HEK293 (cell line): ENCODE measurements at regions not wholly inside any gene's neighbourhood (a gene's known extent, or its start where the extent isn't known, plus 50 kb on each side); places are given as distances from the start of the nearest gene placed in this dataset.

Experiments used
- CTCF ChIA-PET: fragments of 350-600 bp; formaldehyde crosslinking; extraction: SDS; loops from one replicate; lab custom pipeline; 2021; ENCODE audit warnings: antibody characterized with exemption; lab: Yijun Ruan, JAX
- POLR2A ChIA-PET: fragments of 300-600 bp; formaldehyde crosslinking; extraction: SDS; loops from one replicate; lab custom pipeline; 2020; ENCODE audit warnings: antibody characterized with exemption, inconsistent platforms; lab: Yijun Ruan, JAX
- H3K27ac ChIP-seq: fragments of 200-500 bp; sonication (Bioruptor generic); 2 replicates; pipeline ENCODE4 v1.5.1; 2014; ENCODE audit warnings: low read depth, low read length, control low read depth, inconsistent platforms; ENCODE audit errors: extremely low read depth
- H3K36me3 ChIP-seq, 2 experiments: fragments of 200-500 bp in 1 of 2; sonication (Bioruptor generic) in 1 of 2; 1 replicate in 1 of 2; 2 replicates in 1 of 2; pipeline ENCODE4 v1.5.1; 2014 to 2017; ENCODE audit warnings: inconsistent platforms in 2 of 2, low read length in 2 of 2; ENCODE audit not compliant: control insufficient read depth in 2 of 2, insufficient read depth in 1 of 2
- H3K4me1 ChIP-seq: fragments of 200-500 bp; sonication (Bioruptor generic); 2 replicates; pipeline ENCODE4 v1.5.1; 2014; ENCODE audit warnings: mild to moderate bottlenecking, low read length, inconsistent platforms; ENCODE audit not compliant: control insufficient read depth, insufficient read depth
- H3K4me3 ChIP-seq: 2 replicates; pipeline ENCODE4 v1.5.1; 2011; ENCODE audit warnings: low read depth, mild to moderate bottlenecking, control low read depth, low read length, moderate library complexity
- H3K9me3 ChIP-seq: fragments of 200-500 bp; sonication (Bioruptor generic); 2 replicates; pipeline ENCODE4 v1.5.1; 2014; ENCODE audit warnings: low read depth, low read length, inconsistent platforms; ENCODE audit not compliant: control insufficient read depth, insufficient read depth
- HOXA7 ChIP-seq: sonication (generic); formaldehyde crosslinking; IDR thresholded peaks from 2 replicates; pipeline ENCODE4 v1.8.1; 2022; ENCODE audit warnings: missing genetic modification reagents, borderline replicate concordance
- MZF1 ChIP-seq: fragments of 450-650 bp; formaldehyde crosslinking; IDR thresholded peaks from 2 replicates; pipeline ENCODE4 v1.5.1; 2017; ENCODE audit warnings: missing biosample characterization, missing genetic modification characterization, borderline replicate concordance
- RBAK ChIP-seq: fragments of 450-650 bp; formaldehyde crosslinking; IDR thresholded peaks from 2 replicates; pipeline ENCODE4 v1.5.1; 2016; ENCODE audit warnings: missing biosample characterization, missing genetic modification characterization
- SP3 ChIP-seq: fragments of 450-650 bp; formaldehyde crosslinking; IDR thresholded peaks from 2 replicates; pipeline ENCODE4 v1.5.1; 2016; ENCODE audit warnings: missing biosample characterization, missing genetic modification characterization
- ZNF157 ChIP-seq: fragments of 450-650 bp; formaldehyde crosslinking; IDR thresholded peaks from 2 replicates; pipeline ENCODE4 v1.5.1; 2016; ENCODE audit warnings: missing biosample characterization, missing genetic modification characterization
- ZNF174 ChIP-seq: fragments of 450-650 bp; formaldehyde crosslinking; IDR thresholded peaks from 2 replicates; pipeline ENCODE4 v1.5.0; 2017; ENCODE audit warnings: missing biosample characterization, mild to moderate bottlenecking, missing genetic modification characterization
- ZNF2 ChIP-seq: fragments of 450-650 bp; formaldehyde crosslinking; IDR thresholded peaks from 2 replicates; pipeline ENCODE4 v1.5.1; 2016; ENCODE audit warnings: missing biosample characterization, missing genetic modification characterization
- ZNF221 ChIP-seq: fragments of 450-650 bp; formaldehyde crosslinking; IDR thresholded peaks from 2 replicates; pipeline ENCODE4 v1.5.1; 2017; ENCODE audit warnings: missing biosample characterization, missing genetic modification characterization, borderline replicate concordance
- ZNF350 ChIP-seq: fragments of 450-650 bp; formaldehyde crosslinking; IDR thresholded peaks from 2 replicates; pipeline ENCODE4 v1.5.0; 2017; ENCODE audit warnings: missing biosample characterization, mild to moderate bottlenecking, missing genetic modification characterization
- ZNF501 ChIP-seq: fragments of 450-650 bp; formaldehyde crosslinking; IDR thresholded peaks from 2 replicates; pipeline ENCODE4 v1.5.1; 2016; ENCODE audit warnings: missing biosample characterization, missing genetic modification characterization
- ZNF571 ChIP-seq: fragments of 450-650 bp; formaldehyde crosslinking; IDR thresholded peaks from 2 replicates; pipeline ENCODE4 v1.5.0; 2017; ENCODE audit warnings: missing biosample characterization, missing genetic modification characterization
- ZNF596 ChIP-seq: fragments of 450-650 bp; IDR thresholded peaks from 2 replicates; pipeline ENCODE4 v1.5.0; 2018; ENCODE audit warnings: missing biosample characterization, mild to moderate bottlenecking, missing genetic modification characterization, moderate library complexity
- ZNF610 ChIP-seq: fragments of 450-650 bp; formaldehyde crosslinking; IDR thresholded peaks from 2 replicates; pipeline ENCODE4 v1.5.1; 2016; ENCODE audit warnings: missing biosample characterization, missing genetic modification characterization, borderline replicate concordance
- ZNF624 ChIP-seq: fragments of 450-650 bp; formaldehyde crosslinking; IDR thresholded peaks from 2 replicates; pipeline ENCODE4 v1.5.1; 2017; ENCODE audit warnings: missing biosample characterization, missing genetic modification characterization
- ZSCAN23 ChIP-seq: fragments of 450-650 bp; formaldehyde crosslinking; IDR thresholded peaks from 2 replicates; pipeline ENCODE4 v1.5.1; 2016; ENCODE audit warnings: missing biosample characterization, missing genetic modification characterization
- TF ChIP-seq, protein P1 (sequence below): fragments of 450-650 bp; formaldehyde crosslinking; IDR thresholded peaks from 2 replicates; pipeline ENCODE4 v1.5.1; 2016; ENCODE audit warnings: missing biosample characterization, missing genetic modification characterization
- TF ChIP-seq, protein P2 (sequence below): fragments of 450-650 bp; formaldehyde crosslinking; IDR thresholded peaks from 2 replicates; pipeline ENCODE4 v1.5.1; 2016; ENCODE audit warnings: missing biosample characterization, missing genetic modification characterization
- TF ChIP-seq, protein P3 (sequence below): fragments of 450-650 bp; formaldehyde crosslinking; IDR thresholded peaks from 2 replicates; pipeline ENCODE4 v1.5.1; 2017; ENCODE audit warnings: missing biosample characterization, missing genetic modification characterization
- TF ChIP-seq, protein P4 (sequence below): fragments of 450-650 bp; formaldehyde crosslinking; IDR thresholded peaks from 2 replicates; pipeline ENCODE4 v1.5.1; 2016; ENCODE audit warnings: missing biosample characterization, missing genetic modification characterization
- TF ChIP-seq, protein P5 (sequence below): fragments of 450-650 bp; formaldehyde crosslinking; IDR thresholded peaks from 2 replicates; pipeline ENCODE4 v1.5.1; 2016; ENCODE audit warnings: missing biosample characterization, missing genetic modification characterization

DNA sequence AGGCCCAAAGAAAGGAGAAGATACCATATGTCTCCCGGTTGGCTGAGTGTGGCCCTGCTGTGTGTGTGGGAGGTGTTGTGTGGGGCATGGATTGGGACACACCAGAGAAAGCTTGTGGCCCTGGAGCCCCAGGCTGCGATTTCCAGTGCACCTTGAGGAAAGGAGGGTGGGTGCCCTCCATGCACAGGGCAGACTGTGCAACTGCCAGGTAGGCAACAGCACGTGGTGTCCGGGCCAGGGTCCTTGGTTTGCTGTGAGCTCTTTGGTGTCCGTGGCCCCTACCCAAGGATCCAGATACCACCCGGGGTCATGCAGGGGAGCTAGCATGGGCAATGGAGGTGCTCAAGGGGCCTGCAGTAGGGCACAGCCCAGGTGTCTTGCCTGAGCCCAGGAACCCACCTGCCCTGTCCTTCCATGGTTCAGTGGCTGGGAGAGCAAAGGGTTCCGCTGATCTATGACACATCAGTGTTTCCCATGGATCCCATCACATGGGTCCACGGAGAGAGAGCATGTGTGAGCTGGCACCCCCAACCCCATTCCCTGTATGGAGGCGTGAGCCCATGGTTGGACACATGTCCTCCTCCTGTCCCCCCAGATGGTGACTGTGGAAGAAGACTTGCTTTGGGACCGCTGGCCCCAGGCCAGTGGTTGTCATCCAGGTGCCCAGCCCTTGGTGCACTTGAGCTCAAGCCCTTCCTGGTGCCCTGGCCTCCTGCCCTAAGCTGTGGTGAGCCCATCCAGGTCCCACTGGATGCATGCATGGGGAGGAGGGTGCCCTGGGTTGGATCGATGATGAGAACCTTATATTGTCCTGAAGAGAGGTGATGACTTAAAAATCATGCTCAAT, 223.4 kb downstream of the SNRPN start:
- no peak overlapping the region for H3K27ac ChIP-seq
- TF ChIP-seq ZNF610 (tag by site-specific recombination), result no peak
- TF ChIP-seq, protein P1, sequence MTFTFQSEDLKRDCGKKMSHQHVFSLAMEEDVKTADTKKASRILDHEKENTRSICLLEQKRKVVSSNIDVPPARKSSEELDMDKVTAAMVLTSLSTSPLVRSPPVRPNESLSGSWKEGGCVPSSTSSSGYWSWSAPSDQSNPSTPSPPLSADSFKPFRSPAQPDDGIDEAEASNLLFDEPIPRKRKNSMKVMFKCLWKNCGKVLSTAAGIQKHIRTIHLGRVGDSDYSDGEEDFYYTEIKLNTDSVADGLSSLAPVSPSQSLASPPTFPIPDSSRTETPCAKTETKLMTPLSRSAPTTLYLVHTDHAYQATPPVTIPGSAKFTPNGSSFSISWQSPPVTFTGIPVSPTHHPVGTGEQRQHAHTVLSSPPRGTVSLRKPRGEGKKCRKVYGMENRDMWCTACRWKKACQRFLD, result no peak
- TF ChIP-seq HOXA7 (CRISPR knock-in tag), result no peak
- TF ChIP-seq ZNF350 (tag by site-specific recombination), result no peak
- no peak for TF ChIP-seq ZNF571 (tag by site-specific recombination)
- no peak for TF ChIP-seq ZNF596 (tag by site-specific recombination)
- TF ChIP-seq, protein P2, sequence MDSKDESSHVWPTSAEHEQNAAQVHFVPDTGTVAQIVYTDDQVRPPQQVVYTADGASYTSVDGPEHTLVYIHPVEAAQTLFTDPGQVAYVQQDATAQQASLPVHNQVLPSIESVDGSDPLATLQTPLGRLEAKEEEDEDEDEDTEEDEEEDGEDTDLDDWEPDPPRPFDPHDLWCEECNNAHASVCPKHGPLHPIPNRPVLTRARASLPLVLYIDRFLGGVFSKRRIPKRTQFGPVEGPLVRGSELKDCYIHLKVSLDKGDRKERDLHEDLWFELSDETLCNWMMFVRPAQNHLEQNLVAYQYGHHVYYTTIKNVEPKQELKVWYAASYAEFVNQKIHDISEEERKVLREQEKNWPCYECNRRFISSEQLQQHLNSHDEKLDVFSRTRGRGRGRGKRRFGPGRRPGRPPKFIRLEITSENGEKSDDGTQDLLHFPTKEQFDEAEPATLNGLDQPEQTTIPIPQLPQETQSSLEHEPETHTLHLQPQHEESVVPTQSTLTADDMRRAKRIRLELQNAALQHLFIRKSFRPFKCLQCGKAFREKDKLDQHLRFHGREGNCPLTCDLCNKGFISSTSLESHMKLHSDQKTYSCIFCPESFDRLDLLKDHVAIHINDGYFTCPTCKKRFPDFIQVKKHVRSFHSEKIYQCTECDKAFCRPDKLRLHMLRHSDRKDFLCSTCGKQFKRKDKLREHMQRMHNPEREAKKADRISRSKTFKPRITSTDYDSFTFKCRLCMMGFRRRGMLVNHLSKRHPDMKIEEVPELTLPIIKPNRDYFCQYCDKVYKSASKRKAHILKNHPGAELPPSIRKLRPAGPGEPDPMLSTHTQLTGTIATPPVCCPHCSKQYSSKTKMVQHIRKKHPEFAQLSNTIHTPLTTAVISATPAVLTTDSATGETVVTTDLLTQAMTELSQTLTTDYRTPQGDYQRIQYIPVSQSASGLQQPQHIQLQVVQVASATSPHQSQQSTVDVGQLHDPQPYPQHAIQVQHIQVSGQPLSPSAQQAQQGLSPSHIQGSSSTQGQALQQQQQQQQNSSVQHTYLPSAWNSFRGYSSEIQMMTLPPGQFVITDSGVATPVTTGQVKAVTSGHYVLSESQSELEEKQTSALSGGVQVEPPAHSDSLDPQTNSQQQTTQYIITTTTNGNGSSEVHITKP, result no peak
- TF ChIP-seq, protein P3, sequence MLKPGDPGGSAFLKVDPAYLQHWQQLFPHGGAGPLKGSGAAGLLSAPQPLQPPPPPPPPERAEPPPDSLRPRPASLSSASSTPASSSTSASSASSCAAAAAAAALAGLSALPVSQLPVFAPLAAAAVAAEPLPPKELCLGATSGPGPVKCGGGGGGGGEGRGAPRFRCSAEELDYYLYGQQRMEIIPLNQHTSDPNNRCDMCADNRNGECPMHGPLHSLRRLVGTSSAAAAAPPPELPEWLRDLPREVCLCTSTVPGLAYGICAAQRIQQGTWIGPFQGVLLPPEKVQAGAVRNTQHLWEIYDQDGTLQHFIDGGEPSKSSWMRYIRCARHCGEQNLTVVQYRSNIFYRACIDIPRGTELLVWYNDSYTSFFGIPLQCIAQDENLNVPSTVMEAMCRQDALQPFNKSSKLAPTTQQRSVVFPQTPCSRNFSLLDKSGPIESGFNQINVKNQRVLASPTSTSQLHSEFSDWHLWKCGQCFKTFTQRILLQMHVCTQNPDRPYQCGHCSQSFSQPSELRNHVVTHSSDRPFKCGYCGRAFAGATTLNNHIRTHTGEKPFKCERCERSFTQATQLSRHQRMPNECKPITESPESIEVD (tag by site-specific recombination), result no peak
- TF ChIP-seq ZNF221 (tag by site-specific recombination), result no peak
- TF ChIP-seq ZSCAN23, result no peak
- no peak for TF ChIP-seq ZNF174 (tag by site-specific recombination)
- no peak for TF ChIP-seq ZNF624 (tag by site-specific recombination)
- TF ChIP-seq, all 188 proteins: peak for 0
- Histone ChIP-seq H3K36me3 (no peaks in the 10 kb centered on the region), H3K4me3 (no peak overlapping the region), H3K9me3 (no peaks in the 10 kb centered on the region), H3K4me1 (no peaks in the 10 kb centered on the region)
- ChIA-PET POLR2A (no interaction called here), CTCF (no interaction called here)

DNA sequence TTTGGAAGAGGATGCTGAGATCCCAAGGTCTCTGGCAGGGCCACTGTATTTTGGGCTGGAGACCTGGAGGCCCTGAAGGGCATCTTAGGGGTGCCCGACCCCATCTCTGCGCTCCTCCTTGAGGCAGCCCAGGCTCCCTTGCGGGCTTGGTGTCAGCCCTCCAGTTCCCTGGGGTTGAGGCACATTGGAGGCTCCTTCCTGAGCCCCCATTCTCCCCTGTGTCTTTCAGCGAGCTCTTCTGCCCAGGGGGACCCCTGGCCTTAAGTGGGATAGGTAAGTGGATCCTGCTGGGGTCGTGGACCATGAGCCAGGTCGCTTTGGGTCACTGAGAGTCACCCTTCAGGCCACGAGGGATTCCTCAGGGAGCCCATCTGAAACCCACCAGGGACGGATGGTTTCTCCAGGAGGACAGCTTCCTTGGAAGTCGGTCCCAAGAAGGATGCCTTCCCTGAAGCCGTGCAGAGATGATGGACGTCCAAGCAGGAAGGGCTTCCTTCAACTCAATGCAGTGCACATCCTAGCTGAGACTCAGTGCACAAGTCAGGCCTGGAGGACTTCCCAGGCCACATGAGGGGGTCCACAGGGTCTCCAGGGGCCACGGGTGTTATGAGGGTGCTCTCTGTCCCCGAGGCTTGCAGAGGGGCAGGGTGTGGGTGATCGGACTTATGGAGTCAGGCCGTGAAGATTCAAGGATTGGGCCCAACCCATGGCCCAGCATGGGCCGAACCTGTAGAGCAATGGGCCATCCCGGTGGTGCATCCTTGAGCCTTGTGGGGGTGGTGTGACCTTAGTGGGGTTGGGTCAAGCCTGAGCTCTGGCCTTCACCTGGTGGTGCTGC, 224.3 kb downstream of the SNRPN start:
- no peaks in the 10 kb centered on the region for H3K4me1 ChIP-seq
- ChIA-PET POLR2A (no interaction called here), CTCF (no interaction called here)
- H3K9me3 ChIP-seq, result no peaks in the 10 kb centered on the region
- H3K4me3 ChIP-seq, result no peak overlapping the region
- H3K27ac ChIP-seq, result no peak overlapping the region
- no peaks in the 10 kb centered on the region for H3K36me3 ChIP-seq
- no peak for TF ChIP-seq MZF1
- TF ChIP-seq RBAK (tag by site-specific recombination), result no peak
- TF ChIP-seq ZNF157, result no peak
- TF ChIP-seq SP3, result no peak
- TF ChIP-seq, protein P4, sequence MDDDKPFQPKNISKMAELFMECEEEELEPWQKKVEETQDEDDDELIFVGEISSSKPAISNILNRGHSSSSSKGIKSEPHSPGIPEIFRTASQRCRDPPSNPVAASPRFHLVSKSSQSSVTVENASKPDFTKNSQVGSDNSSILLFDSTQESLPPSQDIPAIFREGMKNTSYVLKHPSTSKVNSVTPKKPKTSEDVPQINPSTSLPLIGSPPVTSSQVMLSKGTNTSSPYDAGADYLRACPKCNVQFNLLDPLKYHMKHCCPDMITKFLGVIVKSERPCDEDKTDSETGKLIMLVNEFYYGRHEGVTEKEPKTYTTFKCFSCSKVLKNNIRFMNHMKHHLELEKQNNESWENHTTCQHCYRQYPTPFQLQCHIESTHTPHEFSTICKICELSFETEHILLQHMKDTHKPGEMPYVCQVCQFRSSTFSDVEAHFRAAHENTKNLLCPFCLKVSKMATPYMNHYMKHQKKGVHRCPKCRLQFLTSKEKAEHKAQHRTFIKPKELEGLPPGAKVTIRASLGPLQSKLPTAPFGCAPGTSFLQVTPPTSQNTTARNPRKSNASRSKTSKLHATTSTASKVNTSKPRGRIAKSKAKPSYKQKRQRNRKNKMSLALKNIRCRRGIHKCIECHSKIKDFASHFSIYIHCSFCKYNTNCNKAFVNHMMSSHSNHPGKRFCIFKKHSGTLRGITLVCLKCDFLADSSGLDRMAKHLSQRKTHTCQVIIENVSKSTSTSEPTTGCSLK (tag by site-specific recombination), result no peak
- TF ChIP-seq, protein P5, sequence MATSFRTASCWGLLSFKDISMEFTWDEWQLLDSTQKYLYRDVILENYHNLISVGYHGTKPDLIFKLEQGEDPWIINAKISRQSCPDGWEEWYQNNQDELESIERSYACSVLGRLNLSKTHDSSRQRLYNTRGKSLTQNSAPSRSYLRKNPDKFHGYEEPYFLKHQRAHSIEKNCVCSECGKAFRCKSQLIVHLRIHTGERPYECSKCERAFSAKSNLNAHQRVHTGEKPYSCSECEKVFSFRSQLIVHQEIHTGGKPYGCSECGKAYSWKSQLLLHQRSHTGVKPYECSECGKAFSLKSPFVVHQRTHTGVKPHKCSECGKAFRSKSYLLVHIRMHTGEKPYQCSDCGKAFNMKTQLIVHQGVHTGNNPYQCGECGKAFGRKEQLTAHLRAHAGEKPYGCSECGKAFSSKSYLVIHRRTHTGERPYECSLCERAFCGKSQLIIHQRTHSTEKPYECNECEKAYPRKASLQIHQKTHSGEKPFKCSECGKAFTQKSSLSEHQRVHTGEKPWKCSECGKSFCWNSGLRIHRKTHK, result no peak
- no peak for TF ChIP-seq ZNF501 (tag by site-specific recombination)
- TF ChIP-seq ZNF2 (tag by site-specific recombination), result no peak
